Ishikawa (cell line): ENCODE measurements at regions not wholly inside any gene's neighbourhood (a gene's known extent, or its start where the extent isn't known, plus 50 kb on each side); places are given as distances from the start of the nearest gene placed in this dataset.

Source experiments
- CREB1 ChIP-seq: IDR thresholded peaks from 2 replicates; pipeline ENCODE4 v1.6.1; 2012; ENCODE audit warnings: low read depth
- EP300 ChIP-seq: IDR thresholded peaks from 2 replicates; pipeline ENCODE4 v1.6.1; 2012; ENCODE audit warnings: borderline replicate concordance
- MAX ChIP-seq: IDR thresholded peaks from 2 replicates; pipeline ENCODE4 v1.6.1; 2012
- RAD21 ChIP-seq: IDR thresholded peaks from 2 replicates; pipeline ENCODE4 v1.6.1; 2012; ENCODE audit warnings: low read depth
- REST ChIP-seq: IDR thresholded peaks from 2 replicates; pipeline ENCODE4 v1.6.1; 2012; ENCODE audit warnings: low read depth, mild to moderate bottlenecking
- TAF1 ChIP-seq: IDR thresholded peaks from 2 replicates; pipeline ENCODE4 v1.6.1; 2012; ENCODE audit warnings: low read depth, mild to moderate bottlenecking
- USF1 ChIP-seq: IDR thresholded peaks from 2 replicates; pipeline ENCODE4 v1.6.1; 2012
- YY1 ChIP-seq: IDR thresholded peaks from 2 replicates; pipeline ENCODE4 v1.6.1; 2012; ENCODE audit warnings: low read depth
- ZBTB7A ChIP-seq: IDR thresholded peaks from 2 replicates; pipeline ENCODE4 v1.6.1; 2012; ENCODE audit warnings: low read depth

- no peak for TF ChIP-seq YY1
- TF ChIP-seq RAD21: no peak
- TF ChIP-seq TAF1: no peak
- TF ChIP-seq REST: no peak
- no peak for TF ChIP-seq EP300
- TF ChIP-seq USF1: no peak
- TF ChIP-seq CREB1: no peak
- 0 out of 2 replicates have a peak, but pooled peaks have one; percentile 10 for TF ChIP-seq MAX
- TF ChIP-seq ZBTB7A: no peak
Observed at GRCh38 chr2:45220227-45220626, 211.0 kb upstream of the SIX2 start.
